Fibroblast of lung (primary cell): ENCODE measurements at regions not wholly inside any gene's neighbourhood (a gene's known extent, or its start where the extent isn't known, plus 50 kb on each side); places are given as distances from the start of the nearest gene placed in this dataset.
"Not testable (repeated sequence)": the region's sequence is repeated elsewhere in the genome, so short reads cannot be mapped to it uniquely, and the experiment has no call there.

ENCODE experiments used
- CTCF ChIP-seq, 2 donors: IDR thresholded peaks in 1 of 2; conservative IDR thresholded peaks in 1 of 2; 1 replicate in 1 of 2; 2 replicates in 1 of 2; pipeline ENCODE4 v1.5.1; 2011 to 2012; ENCODE audit warnings: low read length in 2 of 2, control low read depth in 1 of 2, inconsistent platforms in 1 of 2, low read depth in 1 of 2, mild to moderate bottlenecking in 1 of 2
- EZH2 ChIP-seq: IDR thresholded peaks from 2 replicates; pipeline ENCODE4 v1.5.1; 2012; ENCODE audit warnings: low read length, control low read depth, mild to moderate bottlenecking; ENCODE audit errors: missing control alignments

- not testable (repeated sequence) for TF ChIP-seq CTCF (conservative IDR thresholded peaks at IDR 0.05 in 1 of 2, IDR thresholded peaks at IDR 0.05 in 1 of 2; ENCODE audit: low read depth in 1 of 2, low read length in 2 of 2); EZH2
These were observed 313.8 kb downstream of the PDCD6IP start for GRCh38 chr3:34112261-34112660.
